ENCODE measurements at regions not wholly inside any gene's neighbourhood (a gene's known extent, or its start where the extent isn't known, plus 50 kb on each side); places are given as distances from the start of the nearest gene placed in this dataset.
"Not testable (repeated sequence)": the region's sequence is repeated elsewhere in the genome, so short reads cannot be mapped to it uniquely, and the experiment has no call there.

DNA sequence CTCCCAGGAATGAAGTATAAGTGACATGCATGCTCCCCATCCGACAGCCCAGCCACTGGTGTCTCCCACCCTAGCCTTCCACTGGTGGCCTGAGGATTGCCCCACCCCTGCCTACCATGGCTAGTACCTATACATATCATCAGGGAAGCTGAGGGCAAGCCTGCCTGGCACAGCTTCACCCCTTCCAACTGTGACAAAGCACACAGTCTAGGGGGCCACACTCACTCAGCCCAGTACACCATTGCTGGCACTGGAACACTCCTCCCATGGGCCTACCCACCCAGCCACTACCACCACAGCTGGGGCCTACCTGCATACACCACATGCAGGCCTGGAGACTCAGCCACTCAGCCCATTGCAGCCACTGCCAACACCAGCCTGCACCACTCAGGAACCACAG is 393.1 kb upstream of the STEAP1 start:
- in situ Hi-C loops (cut with HindIII; ENCODE audit: low sequenced_read_pairs), result no loop called here

DNA sequence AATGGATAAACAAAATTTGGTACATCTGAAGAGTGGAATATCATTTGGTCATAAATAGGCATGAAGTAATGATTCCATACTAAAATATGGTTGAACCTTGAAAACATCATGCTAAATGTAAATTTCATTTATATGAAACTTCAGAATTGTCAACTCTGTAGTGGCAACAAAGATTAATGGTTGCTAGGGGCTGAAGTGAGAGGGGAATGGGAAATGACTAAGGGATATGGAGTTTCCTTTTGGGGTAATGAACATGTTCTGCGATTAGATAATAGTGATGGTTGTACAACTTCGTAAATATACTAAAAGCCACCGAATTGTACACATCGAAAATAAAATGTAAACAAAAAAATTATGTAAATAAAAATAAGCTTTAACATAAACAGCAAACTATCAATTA is 384.1 kb upstream of the STEAP1 start:
- in situ Hi-C loops (cut with HindIII; ENCODE audit: low sequenced_read_pairs), result no loop called here

DNA sequence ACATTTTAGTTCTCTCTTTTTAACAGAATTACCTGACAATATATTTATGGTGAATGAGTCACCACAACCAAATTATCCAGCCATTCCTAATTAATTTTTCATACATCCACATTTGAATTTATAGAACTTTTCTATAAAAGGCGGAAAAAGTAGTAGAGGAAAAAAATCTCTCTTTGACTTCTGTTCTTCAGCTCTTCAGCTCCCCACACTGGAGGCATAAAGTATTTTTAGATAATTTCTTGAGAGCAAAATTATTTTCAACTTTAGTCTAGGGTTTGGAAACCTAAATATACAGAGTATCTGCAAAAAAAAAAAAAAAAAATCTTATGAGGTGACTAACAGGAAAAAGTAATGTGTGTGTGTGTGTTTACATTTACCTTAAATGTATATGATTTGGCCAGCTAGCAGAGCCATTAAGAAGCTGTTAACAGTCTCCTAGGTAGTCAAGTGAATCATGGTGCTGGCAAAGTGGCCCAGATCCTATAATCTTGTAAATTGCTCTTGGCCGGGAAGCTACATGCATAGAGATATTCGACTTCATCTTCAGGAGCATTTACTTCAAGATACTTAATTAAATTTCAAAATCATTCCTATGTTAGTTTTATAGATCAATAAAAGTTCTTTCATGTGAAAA is 383.1 kb upstream of the STEAP1 start:
- in situ Hi-C loops (cut with HindIII; ENCODE audit: low sequenced_read_pairs), result no loop called here

DNA sequence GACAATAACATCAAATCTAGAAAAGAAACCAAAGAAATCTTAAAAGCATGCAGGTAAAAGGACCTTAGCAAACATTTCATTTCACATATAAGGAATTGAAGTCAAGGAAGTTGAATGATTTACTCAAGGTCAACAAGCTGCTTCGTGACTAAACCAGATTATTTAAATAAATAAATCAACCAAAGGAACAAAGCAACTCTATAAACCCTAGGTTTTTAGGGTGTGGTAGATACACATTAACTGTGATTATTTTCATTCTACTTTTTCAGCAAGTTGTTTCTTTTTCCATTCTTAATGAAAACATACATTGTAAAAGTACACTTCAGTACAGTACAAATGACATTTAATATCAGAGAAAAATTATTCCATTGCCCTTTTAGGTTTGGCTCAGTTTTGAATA is 382.0 kb upstream of the STEAP1 start:
- in situ Hi-C loops (cut with HindIII; ENCODE audit: low sequenced_read_pairs), result no loop called here

DNA sequence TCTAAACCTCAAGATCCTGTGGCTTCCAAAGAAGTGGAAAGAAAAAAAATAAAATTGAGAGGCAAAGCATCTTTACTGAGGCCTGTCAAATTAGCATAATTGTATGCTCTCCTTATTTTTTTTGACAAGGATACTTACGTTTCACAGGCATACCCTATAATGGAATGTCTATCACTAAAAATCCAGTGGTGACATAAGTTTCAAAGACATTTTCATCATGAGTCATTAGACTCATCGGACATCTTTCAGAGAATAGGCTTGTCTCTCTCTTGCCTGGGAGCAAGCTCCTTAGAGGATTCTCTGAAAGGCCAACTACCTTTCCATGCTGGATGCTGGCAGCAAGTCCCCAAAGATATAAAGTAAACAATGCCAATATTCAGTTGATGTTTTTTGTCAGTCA is 380.7 kb upstream of the STEAP1 start:
- in situ Hi-C loops (cut with HindIII; ENCODE audit: low sequenced_read_pairs), result no loop called here

DNA sequence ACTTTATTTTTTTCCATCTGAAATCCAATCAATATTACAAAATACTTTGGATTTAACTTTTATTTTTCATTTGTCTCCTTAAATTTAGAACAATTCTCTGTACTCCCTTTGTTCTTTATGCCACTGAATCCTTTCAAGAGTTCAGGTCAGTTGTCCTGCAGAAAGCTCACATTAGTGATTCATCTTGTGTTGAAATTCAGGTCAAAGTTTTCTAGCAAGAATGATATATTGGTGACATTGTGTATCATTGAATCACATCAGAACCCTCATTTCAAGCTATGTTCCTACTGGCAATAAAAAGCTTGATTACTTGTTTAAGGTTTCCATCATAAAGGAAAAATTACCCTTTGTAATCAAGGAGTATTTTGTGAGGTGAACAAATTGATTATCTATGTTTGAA is 378.8 kb upstream of the STEAP1 start:
- in situ Hi-C loops (cut with HindIII; ENCODE audit: low sequenced_read_pairs), result no loop called here

DNA sequence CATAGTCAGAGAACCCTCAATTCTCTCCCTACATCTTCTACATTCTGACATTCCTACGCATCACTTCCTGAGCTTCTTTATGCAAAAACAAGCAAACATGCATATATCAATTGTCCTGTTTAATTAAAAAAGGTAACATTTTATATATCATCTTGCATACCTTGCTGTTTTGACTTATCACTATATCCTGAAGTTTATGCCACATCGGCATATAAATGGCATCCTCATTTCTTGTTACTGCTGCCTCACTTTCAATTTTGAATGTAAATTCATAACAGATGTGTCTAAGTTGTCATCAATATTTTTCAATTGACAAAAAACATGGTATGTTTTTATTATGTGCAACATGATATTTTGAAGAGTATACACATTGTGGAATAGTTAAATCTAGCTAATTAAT is 377.3 kb upstream of the STEAP1 start:
- in situ Hi-C loops (cut with HindIII; ENCODE audit: low sequenced_read_pairs), result no loop called here

DNA sequence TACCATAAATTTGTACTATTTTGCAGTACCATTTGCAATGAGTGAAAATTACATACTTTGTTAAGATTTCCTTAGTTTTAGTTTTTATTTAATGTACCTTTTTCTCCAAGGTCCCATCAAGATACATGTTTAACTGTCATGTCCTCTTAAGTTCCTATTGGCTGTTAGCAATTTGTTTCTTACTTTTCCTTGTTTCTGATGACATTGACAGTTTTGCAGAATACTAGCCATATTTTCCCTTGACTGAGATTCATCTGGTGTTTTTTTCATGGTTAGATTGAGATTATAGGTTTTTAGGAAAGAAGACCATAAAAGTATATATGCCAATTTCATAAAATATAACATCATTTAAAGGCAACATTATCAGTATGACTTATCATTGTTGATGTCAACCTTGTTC is 376.8 kb upstream of the STEAP1 start:
- in situ Hi-C loops (cut with HindIII; ENCODE audit: low sequenced_read_pairs), result no loop called here

DNA sequence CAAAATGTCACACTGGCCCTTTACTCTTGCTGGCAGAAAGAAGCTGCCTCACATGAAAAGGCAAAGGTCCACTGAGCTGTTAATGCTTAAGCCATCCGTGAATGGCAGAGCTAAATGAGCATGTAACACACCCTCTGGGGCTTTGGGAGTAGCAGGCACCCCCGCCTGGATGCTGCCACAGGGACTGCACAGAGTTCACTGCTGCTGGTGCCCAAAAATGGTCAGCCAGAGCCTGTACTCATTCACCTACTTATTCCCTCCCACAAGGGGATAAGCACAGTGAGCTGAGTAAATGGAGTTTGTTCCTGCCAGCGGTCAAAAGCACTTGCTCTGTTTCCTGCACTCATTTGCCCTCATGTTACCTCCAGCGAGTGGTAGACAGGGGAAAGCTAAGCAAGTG is 374.0 kb upstream of the STEAP1 start:
- in situ Hi-C loops (cut with HindIII; ENCODE audit: low sequenced_read_pairs), result no loop called here

DNA sequence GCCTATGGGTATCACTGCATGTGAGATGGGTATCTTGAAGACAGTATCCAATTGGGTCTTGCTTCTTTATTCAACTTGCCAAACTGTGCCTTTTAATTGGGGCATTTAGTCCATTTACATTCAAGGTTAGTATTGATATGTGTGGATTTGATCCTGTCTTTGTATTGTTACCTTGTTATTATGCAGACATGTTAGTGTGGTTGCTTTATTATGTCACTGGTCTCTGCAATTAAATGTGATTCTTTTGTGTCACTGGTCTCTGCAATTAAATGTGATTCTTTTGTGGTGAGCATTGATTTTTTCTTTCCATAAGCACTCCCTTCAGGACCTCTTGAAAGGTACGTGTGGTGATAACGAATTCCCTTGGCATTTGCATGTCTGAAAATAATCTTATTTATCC is 357.8 kb upstream of the STEAP1 start:
- in situ Hi-C loops (cut with HindIII; ENCODE audit: low sequenced_read_pairs), result no loop called here

DNA sequence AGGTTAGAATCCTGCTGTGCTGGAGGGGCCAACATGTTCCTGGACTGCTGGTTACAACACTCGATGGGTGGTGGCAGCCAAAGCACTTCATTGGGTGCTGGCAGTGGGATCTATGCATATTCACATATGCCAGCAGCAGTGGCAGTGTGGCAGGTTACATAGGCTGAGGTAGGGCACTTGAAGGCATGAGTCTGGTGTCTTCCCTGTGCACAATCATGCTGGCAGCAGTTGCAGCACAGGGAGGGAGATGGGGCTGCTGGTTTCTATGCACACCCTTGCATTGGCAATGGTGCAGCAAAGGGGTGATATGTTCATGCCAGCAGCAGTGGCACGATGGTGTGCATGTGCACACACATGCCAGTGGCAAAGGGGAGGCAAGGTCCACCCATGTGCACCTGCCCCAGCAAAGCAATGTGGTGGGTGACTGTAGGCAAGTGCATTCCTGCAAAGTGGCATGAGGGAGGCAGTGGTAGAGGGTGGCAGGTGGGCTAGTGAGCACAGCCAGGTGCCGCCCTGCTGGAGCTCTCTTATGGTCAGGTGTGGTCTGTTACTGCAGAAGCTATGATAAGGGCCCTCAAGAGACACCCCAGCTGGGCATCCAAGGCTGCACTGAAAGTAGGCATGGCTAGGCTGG is 356.2 kb upstream of the STEAP1 start:
- in situ Hi-C loops (cut with HindIII; ENCODE audit: low sequenced_read_pairs), result no loop called here

DNA sequence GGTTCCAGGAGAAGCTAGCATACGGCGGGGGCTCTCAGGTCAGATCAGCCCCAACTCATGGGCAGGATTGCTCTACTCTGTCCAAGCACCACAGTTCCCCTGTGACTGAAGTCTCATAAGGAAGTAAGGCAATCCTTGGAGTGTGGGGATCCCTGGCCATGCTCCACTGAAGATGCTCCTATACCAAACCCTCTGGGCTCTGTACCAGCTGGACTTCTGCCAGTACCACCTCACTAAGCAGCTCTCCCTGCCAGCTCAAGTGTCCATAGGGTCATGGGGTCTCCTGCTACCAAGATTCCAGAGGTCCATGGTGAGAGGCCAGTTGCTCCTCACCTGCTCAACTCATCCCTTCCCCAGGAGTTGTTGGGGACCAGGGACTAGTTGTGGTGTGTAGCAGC is 355.7 kb upstream of the STEAP1 start:
- in situ Hi-C loops (cut with HindIII; ENCODE audit: low sequenced_read_pairs), result no loop called here

DNA sequence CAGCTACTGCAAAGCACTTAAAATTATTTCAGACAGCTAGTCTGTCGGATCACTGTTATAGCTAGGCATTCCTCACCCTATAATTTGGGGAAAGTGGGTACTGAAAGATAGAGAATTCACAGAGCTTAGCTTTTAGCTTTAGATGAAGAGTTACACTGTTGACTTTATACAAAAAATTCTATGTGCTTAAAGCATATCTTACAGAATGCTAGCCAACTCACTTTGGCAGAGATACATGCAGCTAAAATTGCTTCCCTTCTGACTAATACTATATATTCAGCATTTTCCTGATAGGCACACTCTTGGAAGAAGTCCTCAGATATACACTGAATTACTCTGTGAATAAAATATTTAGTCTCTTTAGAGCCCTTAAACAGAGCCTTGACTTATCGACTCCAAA is 353.5 kb upstream of the STEAP1 start:
- in situ Hi-C loops (cut with HindIII; ENCODE audit: low sequenced_read_pairs), result no loop called here

DNA sequence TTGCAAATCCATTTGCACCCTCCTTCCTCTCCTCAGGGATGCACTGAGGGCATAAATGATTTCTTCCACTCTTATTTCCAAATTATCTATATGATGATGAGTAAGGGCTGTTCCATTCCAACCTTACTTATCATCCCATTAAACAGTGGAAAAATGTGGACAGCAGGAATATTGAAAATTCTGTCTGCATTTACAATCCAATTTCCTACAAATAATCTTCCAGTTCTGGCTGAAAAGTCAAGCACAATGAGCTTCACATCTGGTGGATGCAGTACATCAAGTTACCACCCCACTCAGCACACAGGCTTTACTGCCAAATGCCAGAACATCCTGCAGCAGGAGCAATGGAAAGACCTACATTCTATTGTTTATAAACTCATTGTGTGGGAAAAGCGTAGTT is 345.0 kb upstream of the STEAP1 start:
- in situ Hi-C loops (cut with HindIII; ENCODE audit: low sequenced_read_pairs), result no loop called here

DNA sequence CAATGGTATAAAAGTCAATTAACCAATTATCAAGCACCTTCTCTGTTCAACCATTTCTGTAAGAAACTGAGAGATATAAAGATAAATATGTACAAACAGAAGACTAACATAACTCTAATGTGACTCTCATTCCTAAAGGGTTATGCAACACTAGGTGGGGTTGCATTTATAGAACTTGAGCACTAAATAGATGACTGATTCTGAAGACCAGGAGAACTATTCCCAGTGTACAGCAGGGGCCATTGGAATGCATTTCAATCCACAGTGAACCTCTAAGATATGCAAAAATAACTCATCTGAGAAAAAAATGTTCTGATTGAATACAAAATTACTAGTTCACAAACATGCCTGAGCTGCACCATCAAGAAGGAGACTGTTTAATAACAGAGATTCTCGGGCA is 341.2 kb upstream of the STEAP1 start:
- in situ Hi-C loops (cut with HindIII; ENCODE audit: low sequenced_read_pairs), result no loop called here

DNA sequence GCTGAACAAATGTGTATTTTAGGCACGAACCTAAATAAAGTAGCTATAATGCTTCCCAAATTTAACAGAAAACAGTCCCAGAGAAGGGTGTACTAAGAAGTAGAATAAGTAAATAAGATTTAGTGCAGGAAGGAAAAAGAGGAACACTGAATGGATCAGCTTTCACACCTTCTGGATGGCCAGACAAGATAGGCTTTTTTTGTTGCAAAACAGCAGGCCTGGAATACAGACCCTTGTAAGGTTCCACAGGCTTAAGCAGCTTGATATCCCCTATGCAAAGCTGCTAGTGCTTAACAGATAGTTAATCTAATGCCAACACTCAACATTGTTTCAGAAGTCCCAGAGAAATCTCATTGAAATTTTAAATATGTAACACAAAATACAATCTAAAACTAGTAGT is 328.1 kb upstream of the STEAP1 start:
- in situ Hi-C loops (cut with HindIII; ENCODE audit: low sequenced_read_pairs), result no loop called here

DNA sequence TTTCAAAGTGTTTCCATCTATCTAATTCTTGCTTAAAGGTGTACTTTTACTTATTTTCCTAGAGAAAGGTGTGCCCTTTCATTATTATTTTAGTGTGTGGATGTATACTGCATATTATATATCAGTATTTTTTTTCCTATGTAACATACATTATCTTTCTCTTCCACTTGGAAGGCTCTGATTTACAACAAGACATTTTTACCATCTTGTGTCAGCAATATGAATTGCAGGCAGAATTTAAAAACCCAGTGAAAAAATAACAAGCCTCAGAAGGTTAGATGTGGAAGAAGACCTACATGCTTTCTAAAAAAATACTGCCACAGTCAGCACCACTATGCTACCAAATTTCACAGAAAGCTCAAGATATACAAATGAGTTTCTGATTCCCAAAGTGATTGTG is 327.7 kb upstream of the STEAP1 start:
- in situ Hi-C loops (cut with HindIII; ENCODE audit: low sequenced_read_pairs), result no loop called here

DNA sequence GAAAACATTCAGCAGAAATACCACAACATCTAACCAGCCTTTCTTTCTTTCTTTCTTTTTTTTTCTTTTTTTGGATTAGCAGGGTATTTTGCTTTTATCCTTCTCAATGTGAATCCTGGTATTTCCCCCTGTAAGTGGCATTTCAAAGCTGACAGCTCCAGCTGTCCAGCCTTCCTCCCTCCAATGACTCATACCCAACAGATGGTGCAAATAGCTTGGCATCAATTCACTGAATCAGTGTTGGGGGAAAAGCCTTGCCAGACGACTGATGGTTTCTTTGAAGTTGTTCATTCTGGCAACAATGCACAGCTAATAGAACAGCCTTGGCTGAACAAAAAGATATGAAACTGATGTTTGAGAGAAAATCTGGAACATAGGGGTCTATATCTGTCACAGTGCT is 316.8 kb upstream of the STEAP1 start:
- in situ Hi-C loops (cut with HindIII; ENCODE audit: low sequenced_read_pairs), result no loop called here

DNA sequence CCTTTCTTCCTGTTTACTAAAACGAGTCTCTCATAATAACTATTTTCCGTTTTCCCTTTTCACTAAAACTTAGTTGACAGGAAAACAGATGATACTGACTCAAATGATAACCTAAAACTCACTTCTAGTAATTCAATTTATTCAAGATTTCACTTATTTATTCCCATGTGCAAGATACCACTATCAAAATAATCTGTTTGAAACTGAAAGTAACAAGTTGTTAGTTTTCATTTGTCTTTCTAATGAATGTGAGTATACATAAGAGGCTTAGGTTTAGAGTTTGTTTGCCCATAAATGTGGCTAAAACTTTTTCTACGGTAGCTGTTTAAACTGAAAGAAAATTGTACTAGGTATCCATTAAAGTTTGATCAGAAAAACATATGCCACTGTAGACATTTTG is 314.9 kb upstream of the STEAP1 start:
- in situ Hi-C loops (cut with HindIII; ENCODE audit: low sequenced_read_pairs), result no loop called here

DNA sequence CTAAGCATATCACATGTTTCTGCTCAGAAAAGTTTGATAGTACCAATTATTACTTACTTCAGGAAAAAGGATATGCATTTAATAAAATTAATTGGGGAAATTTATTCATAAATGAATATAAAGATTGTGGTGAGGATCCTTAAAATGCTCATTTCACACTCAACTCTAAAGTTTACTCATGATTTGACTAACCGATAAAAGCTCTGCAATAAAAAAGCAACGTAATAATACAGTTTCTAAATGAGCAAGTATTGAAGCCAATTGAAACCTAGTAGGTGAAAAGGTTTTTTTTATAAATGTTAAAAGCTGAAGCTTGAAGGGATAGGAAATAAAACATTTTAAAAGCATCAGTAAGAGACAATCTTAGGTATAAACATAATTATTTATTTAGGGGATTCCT is 308.3 kb upstream of the STEAP1 start:
- in situ Hi-C loops (cut with HindIII; ENCODE audit: low sequenced_read_pairs), result no loop called here

DNA sequence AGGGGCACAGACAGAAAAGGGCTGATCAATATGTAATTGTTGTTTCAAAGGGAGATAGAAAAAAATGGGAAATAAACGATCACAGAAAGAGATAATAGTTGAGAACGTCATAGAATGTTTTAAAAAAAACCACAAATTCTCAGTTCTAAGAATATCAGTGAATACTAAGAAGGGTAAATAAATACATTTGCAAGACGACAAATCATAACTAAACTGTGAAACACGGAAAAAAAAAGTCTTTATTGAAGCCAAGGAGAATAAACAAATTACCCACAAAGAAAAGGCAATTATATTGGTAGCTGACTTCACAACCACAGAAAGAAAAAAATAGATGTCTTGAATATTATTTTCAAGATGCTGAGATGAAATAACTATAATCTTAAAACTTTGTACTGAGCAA is 305.2 kb upstream of the STEAP1 start:
- in situ Hi-C loops (cut with HindIII; ENCODE audit: low sequenced_read_pairs), result no loop called here

DNA sequence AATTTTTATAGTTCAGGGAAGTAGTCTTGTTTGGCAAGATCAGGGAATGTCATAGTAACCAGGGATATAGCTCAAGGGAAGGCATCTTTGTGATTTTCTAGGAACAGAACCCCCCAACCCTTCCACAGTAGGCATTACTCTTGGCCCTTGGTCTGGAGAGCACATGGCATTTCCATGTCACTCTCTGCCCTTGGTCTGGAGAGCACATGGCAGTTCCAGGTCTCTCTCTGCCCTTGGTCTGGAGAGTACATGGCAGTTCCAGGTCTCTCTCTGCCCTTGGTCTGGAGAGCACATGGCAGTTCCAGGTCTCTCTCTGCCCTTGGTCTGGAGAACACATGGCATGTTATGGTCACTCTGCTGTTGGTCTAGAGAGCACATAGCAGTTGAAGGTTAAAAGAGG is 297.2 kb upstream of the STEAP1 start:
- in situ Hi-C loops (cut with HindIII; ENCODE audit: low sequenced_read_pairs), result not testable (repeated sequence)

DNA sequence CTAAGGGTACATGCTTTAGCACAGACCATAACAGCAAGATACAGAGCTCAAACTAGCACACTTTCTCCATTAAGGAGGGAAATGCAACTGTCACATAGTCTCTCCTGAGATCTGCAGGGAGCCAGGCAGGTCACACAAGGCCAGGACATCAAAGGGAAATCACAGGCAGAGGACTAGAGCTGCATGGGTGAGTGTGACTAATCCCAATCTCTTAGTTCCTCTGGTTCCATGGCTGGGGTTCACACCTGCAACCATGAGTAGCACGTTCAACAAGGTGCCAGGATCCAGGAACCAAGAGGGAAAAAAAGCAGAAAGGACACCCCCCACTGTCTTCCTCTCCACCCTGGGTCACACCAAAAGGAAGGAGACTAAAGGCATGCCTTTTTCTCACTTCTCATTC is 296.5 kb upstream of the STEAP1 start:
- in situ Hi-C loops (cut with HindIII; ENCODE audit: low sequenced_read_pairs), result no loop called here
